Epithelial cell of proximal tubule (primary cell): ENCODE measurements at regions not wholly inside any gene's neighbourhood (a gene's known extent, or its start where the extent isn't known, plus 50 kb on each side); places are given as distances from the start of the nearest gene placed in this dataset.

Experiments
- DNase-seq: peaks from one replicate; pipeline ENCODE4 v3.0.0-alpha.2; 2011; ENCODE audit warnings: low read depth
- H3K4me3 ChIP-seq: 2 replicates; pipeline ENCODE4 v1.5.1; 2011; ENCODE audit warnings: low read depth, mild to moderate bottlenecking, low read length
- CTCF ChIP-seq: conservative IDR thresholded peaks from 2 replicates; pipeline ENCODE4 v1.5.1; 2012; ENCODE audit warnings: low read depth, mild to moderate bottlenecking, low read length

DNA sequence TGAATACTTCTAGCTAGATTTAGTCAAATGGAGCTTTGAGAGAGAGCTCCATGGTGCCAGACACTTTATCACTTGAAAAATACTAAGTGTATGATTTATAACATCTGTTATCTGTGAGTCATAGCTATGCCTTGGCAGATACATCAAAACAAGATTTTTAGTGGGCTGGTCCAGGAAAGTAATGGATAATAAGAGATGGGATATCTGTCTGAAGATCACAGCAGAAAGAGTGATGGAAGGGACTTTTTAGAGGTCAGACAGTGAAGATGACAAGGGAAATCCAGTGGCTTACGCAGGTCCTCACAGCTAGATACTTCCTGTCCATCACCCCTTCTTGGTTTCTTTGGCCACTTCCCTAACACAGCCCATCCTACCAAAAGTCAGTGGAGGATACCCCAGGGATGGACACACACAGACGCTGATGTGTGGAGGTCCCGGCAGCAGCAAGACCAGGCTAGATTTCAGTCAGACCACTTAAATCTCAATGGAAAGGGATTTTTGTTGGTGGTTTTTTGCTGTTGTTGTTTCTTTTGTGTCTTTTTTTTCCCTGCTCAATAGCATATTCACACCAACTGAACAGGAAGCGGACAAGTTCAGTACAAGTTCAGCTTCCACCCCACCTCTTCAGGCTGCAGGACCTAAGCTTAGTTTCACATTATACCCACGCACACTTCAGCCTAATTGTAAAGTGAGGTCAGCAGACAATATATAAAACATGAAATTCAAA lies 209.3 kb downstream of the ALDH8A1 start:
- H3K4me3 ChIP-seq = no peak overlapping the region
- TF ChIP-seq CTCF = no peak
- no peak for DNase-seq

DNA sequence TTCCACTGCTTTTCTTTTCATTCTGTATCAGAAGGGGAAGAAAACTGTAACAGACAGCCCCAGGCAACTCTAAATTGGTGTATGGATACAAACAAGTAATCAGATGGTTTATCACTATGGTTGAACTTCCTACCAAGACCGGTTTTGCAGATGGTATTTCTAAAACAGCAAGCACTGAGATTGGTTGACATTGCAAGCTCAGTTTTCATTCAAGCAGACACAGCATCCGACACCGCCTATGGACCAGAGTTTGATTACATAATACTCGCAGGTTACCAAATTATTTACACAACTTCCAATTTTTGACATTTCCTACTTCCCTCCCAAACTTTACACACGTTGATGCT lies 209.9 kb downstream of the ALDH8A1 start:
- no peak overlapping the region for H3K4me3 ChIP-seq
- no peak for DNase-seq
- TF ChIP-seq CTCF = no peak

DNA sequence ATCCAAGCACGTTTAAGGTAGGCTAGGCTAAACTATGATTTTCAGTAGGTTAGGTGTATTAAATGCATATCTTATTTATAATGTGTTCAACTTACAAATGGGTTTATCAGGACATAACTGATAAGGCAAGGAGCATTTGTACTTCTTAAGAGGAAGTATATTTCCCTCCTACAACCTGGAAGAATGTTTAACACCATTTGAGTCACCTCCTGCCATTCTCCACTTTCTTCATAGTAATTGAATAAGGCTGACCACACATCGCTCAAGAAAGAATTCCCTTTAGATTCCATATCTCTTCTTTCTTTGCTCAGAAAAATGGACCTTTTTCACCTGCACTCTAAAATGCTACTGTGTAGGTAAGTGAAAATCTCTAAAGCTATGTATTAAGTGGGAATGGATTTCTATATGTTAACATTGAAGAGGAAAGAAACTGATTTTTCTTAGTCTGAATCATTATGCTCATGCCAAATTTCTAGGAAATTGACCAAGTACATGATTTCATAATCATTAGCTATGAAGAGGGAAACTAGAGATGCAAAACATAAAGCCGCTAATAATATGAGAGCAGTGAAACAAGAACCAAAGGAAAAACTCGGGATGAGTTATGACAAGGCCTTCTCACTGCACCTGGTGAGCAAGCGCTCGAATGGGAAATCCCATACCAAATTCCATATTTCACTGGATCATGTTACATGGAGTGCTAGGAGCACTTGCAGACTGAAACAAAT lies 210.4 kb downstream of the ALDH8A1 start:
- TF ChIP-seq CTCF = no peak
- DNase-seq = no peak
- no peak overlapping the region for H3K4me3 ChIP-seq

- no peak overlapping the region for H3K4me3 ChIP-seq
- no peak for DNase-seq
- no peak for TF ChIP-seq CTCF
Observed at GRCh38 chr6:134738211-134738885, 211.6 kb downstream of the ALDH8A1 start.

DNA sequence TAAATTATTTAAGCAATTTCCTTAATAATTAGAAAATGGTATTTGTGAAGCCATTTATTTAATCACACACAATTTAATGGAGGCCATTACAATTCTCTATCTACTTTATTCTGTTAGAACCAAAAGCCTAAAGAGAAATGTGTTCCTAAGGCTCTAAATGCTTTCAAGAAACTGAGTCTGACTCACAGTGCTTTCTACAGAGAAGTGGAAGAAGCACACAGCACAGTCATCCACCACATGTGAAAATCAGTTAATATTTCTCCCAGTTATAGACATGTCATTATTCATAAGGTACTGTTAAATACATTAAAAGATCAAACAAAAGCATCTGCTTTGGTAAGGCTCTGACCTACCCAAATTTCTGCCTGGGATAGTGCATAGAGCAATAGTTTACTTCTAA lies 214.4 kb downstream of the ALDH8A1 start:
- DNase-seq = no peak
- no peak overlapping the region for H3K4me3 ChIP-seq
- TF ChIP-seq CTCF = no peak

DNA sequence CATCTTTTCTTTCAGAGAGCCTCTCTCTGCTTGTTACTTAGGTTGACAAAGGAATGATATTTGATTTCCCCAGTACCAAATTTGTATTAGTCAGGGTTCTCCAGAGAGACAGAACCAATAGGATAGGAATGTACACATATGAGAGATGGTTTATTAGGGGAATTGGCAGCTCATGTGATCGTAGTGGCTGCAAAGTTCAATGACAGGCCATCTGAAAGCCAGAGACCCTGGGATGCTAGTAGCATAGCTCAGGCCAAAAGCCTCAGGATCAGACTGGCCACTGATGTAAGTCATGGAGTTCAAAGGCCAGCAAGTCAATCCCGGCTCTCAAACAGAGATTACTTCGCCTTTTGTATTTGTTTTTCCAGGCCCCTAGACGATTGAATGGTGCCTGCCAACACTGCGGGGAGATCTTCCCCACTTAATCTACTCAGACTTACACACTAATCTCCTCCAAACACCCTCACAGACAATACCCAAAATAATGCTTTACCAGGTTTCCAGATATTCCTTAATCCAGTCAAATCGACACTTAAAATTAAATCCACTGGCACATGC lies 215.5 kb downstream of the ALDH8A1 start:
- no peak for TF ChIP-seq CTCF
- no peak for DNase-seq
- no peak overlapping the region for H3K4me3 ChIP-seq
